ENCODE measurements at regions not wholly inside any gene's neighbourhood (a gene's known extent, or its start where the extent isn't known, plus 50 kb on each side); places are given as distances from the start of the nearest gene placed in this dataset.
"Not testable (repeated sequence)": the region's sequence is repeated elsewhere in the genome, so short reads cannot be mapped to it uniquely, and the experiment has no call there.

GRCh38 chr10:120789303-120790203, 61.6 kb upstream of the WDR11 start:
- DNase-seq (ENCODE audit: extremely low spot score), result no peak
- POLR2A ChIA-PET, result no interaction called here
- CTCF ChIA-PET, result no interaction called here
- TF ChIP-seq, protein P1, sequence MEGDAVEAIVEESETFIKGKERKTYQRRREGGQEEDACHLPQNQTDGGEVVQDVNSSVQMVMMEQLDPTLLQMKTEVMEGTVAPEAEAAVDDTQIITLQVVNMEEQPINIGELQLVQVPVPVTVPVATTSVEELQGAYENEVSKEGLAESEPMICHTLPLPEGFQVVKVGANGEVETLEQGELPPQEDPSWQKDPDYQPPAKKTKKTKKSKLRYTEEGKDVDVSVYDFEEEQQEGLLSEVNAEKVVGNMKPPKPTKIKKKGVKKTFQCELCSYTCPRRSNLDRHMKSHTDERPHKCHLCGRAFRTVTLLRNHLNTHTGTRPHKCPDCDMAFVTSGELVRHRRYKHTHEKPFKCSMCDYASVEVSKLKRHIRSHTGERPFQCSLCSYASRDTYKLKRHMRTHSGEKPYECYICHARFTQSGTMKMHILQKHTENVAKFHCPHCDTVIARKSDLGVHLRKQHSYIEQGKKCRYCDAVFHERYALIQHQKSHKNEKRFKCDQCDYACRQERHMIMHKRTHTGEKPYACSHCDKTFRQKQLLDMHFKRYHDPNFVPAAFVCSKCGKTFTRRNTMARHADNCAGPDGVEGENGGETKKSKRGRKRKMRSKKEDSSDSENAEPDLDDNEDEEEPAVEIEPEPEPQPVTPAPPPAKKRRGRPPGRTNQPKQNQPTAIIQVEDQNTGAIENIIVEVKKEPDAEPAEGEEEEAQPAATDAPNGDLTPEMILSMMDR (IDR thresholded peaks at IDR 0.05; ENCODE audit: control extremely low read depth, extremely low read depth, low read depth, missing control alignments), result no peak

DNA sequence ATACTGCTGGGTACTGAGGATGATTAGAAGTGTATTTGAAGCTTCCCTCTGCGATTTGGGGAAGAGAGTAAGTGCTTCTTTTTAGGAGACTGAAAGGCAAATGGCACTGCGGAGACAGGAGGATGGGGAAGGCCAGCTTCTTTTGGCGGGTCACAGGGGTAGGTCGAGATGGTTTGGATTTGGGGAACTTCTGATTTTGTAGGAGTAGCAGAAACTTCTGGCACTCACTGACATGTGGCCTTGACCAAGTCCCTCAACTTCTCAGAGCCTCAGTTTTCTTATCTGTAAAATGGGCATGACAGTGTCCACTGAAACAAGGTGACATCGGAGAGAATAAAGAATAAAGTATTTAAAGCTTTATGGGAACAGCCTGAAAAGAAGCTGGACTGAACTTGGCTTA, 59.8 kb upstream of the WDR11 start:
- POLR2A ChIA-PET, result no interaction called here
- no peak for DNase-seq (ENCODE audit: extremely low spot score)

DNA sequence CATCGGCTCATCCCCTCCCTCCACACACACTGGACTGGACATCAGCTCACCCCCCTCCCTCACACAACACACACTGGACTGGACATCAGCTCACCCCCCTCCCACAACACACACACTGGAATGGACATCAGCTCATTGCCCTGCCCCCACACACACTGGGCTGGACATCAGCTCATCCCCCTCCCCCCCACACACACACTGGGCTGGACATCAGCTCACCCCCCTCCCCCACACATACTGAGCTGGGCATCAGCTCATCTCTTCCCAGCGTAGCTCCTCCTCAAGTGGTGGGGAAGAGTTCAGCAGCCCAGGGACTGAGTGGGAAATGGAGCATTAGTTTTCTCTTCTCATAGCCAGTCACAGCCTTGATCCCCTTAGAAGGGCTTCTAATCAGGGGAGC, 58.1 kb upstream of the WDR11 start:
- no peak for DNase-seq (ENCODE audit: extremely low spot score)
- TF ChIP-seq, protein P1 (IDR thresholded peaks at IDR 0.05; ENCODE audit: control extremely low read depth, extremely low read depth, low read depth, missing control alignments), result no peak
- ChIA-PET POLR2A (no interaction called here), CTCF (interaction anchor here (1.2 kb wide), 1 partner anchor 10 kb away, joined by 4 read pairs; no protein-coding TSS in a partner anchor)

More for the DNA sequence above, 59.8 kb upstream of the WDR11 start:
- TF ChIP-seq, protein P1 (IDR thresholded peaks at IDR 0.05; ENCODE audit: control extremely low read depth, extremely low read depth, low read depth, missing control alignments), result no peak
- CTCF ChIA-PET, result interaction anchor here (1.1 kb wide), 1 partner anchor 33 kb away, joined by 3 read pairs; no protein-coding TSS in a partner anchor

GRCh38 chr10:120794390-120794789, 56.8 kb upstream of the WDR11 start:
- TF ChIP-seq, protein P1 (IDR thresholded peaks at IDR 0.05; ENCODE audit: control extremely low read depth, extremely low read depth, low read depth, missing control alignments), result no peak
- CTCF ChIA-PET, result interaction anchor here (0.8 to 1.5 kb wide), 2 partner anchors 11 to 24 kb away, joined by 3 read pairs; no protein-coding TSS in a partner anchor
- no peak for DNase-seq (ENCODE audit: extremely low spot score)
- POLR2A ChIA-PET, result no interaction called here

GRCh38 chr10:120798276-120798675, 52.9 kb upstream of the WDR11 start:
- DNase-seq (ENCODE audit: extremely low spot score); POLR2A ChIA-PET; CTCF ChIA-PET: not testable (repeated sequence)

DNA sequence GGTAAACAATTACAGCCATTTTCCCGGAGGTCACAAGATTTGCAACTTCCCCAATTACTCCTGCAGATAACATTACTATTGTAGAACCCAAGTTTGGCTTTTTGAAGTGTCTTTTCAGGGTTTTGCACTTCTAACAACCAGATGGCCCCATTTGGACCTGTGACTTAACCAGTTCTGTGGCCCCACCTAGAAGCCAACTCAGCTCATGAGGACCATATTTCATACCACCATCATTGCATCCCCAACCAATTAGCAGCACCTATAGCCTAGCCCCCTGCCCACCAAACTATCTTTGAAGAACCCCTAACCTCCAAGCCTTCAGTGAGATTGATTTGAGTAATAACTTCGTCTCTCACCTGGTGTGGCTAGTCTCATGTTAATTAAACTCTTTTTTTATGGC, 51.3 kb upstream of the WDR11 start:
- ChIA-PET POLR2A (no interaction called here), CTCF (interaction anchor here (1.2 kb wide), 1 partner anchor 18 kb away, joined by 3 read pairs; no protein-coding TSS in a partner anchor)
- TF ChIP-seq, protein P1 (IDR thresholded peaks at IDR 0.05; ENCODE audit: control extremely low read depth, extremely low read depth, low read depth, missing control alignments), result no peak

More for the DNA sequence above, 51.3 kb upstream of the WDR11 start:
- no peak for DNase-seq (ENCODE audit: extremely low spot score)

All from GM10248 (cell line).